MCF 10A (cell line): ENCODE measurements at regions not wholly inside any gene's neighbourhood (a gene's known extent, or its start where the extent isn't known, plus 50 kb on each side); places are given as distances from the start of the nearest gene placed in this dataset.
A peak's percentile ranks its signal among the peaks of the same experiment; 100 is the strongest.

ENCODE experiments used
- BruUV-seq: library from RNA; stranded (reverse); fragments of 400-500 nt; replicated peaks from 2 replicates; lab custom pipeline; 2021; lab: Mats Ljungman, UMichigan
- CTCF ChIA-PET: fragments of 300-600 bp; sonication (Branson Sonifier 250); formaldehyde crosslinking; extraction: SDS; loops from one replicate; lab custom pipeline; 2021; ENCODE audit warnings: antibody characterized with exemption, inconsistent platforms; lab: Yijun Ruan, JAX
- POLR2A ChIA-PET: fragments of 300-600, 350-650 bp; sonication (Branson Sonifier 250); formaldehyde crosslinking; extraction: SDS; loops from one replicate; lab custom pipeline; 2020; ENCODE audit warnings: antibody characterized with exemption, inconsistent platforms; lab: Yijun Ruan, JAX
- DNase-seq: peaks from one replicate; pipeline ENCODE4 v3.0.0-alpha.2; 2018; ENCODE audit not compliant: unreplicated experiment
- H3K27ac Mint-ChIP-seq: one replicate; pipeline ENCODE4 v1.8.0; 2022; ENCODE audit warnings: mild to moderate bottlenecking, low read depth, mixed read lengths; ENCODE audit not compliant: unreplicated experiment
- H3K27me3 Mint-ChIP-seq: one replicate; pipeline ENCODE4 v1.8.0; 2022; ENCODE audit warnings: mixed read lengths; ENCODE audit not compliant: insufficient read depth, unreplicated experiment
- H3K36me3 Mint-ChIP-seq: one replicate; pipeline ENCODE4 v1.8.0; 2022; ENCODE audit warnings: mild to moderate bottlenecking, moderate library complexity, mixed read lengths; ENCODE audit not compliant: insufficient read depth, unreplicated experiment
- H3K4me1 Mint-ChIP-seq: one replicate; pipeline ENCODE4 v1.8.0; 2022; ENCODE audit warnings: mixed read lengths; ENCODE audit not compliant: insufficient read depth, unreplicated experiment
- H3K4me3 Mint-ChIP-seq: one replicate; pipeline ENCODE4 v1.8.0; 2022; ENCODE audit warnings: mild to moderate bottlenecking, moderate library complexity, mixed read lengths; ENCODE audit not compliant: unreplicated experiment
- H3K9me3 Mint-ChIP-seq: one replicate; pipeline ENCODE4 v1.8.0; 2022; ENCODE audit warnings: mixed read lengths; ENCODE audit not compliant: unreplicated experiment
- intact Hi-C: fragments of 100-400 bp; cut with micrococcal nuclease; formaldehyde crosslinking; loops from 2 replicates; pipeline ENCODE4 v1.14.1; 2022
- TF ChIP-seq, protein P1 (sequence below): fragments of 200-600 bp; IDR thresholded peaks from one replicate; pipeline ENCODE4 v1.8.0; 2022; ENCODE audit warnings: antibody characterized with exemption, mild to moderate bottlenecking; ENCODE audit not compliant: unreplicated experiment

DNA sequence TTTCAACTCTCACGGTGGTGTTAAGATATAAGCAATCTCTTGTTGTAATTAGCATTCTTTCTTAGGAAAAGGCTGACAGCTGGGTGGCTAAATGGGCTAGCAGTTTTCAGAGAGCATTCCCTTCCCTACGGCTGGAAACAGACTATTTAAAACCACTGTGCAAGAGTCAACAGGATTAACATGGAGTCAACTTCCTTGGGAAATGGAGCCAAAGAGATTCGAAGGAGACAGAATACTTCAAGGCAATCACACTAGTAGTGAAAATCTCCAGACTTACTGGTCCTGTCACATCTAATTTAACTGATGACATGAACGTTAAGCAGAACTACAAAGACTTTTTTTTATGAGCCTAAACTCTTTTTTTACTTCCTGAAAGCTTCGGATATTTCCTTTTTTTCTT is 453.3 kb upstream of the ITGA1 start:
- peaks cover 35% of the 10 kb centered on the region for H3K27me3 Mint-ChIP-seq
- intact Hi-C loops = no loop called here
- H3K4me1 Mint-ChIP-seq = no peaks in the 10 kb centered on the region
- POLR2A ChIA-PET = no interaction called here
- H3K36me3 Mint-ChIP-seq = no peaks in the 10 kb centered on the region
- CTCF ChIA-PET = no interaction called here
- TF ChIP-seq, protein P1, sequence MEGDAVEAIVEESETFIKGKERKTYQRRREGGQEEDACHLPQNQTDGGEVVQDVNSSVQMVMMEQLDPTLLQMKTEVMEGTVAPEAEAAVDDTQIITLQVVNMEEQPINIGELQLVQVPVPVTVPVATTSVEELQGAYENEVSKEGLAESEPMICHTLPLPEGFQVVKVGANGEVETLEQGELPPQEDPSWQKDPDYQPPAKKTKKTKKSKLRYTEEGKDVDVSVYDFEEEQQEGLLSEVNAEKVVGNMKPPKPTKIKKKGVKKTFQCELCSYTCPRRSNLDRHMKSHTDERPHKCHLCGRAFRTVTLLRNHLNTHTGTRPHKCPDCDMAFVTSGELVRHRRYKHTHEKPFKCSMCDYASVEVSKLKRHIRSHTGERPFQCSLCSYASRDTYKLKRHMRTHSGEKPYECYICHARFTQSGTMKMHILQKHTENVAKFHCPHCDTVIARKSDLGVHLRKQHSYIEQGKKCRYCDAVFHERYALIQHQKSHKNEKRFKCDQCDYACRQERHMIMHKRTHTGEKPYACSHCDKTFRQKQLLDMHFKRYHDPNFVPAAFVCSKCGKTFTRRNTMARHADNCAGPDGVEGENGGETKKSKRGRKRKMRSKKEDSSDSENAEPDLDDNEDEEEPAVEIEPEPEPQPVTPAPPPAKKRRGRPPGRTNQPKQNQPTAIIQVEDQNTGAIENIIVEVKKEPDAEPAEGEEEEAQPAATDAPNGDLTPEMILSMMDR = no peak
- H3K9me3 Mint-ChIP-seq = no peaks in the 10 kb centered on the region
- DNase-seq = no peak
- BruUV-seq = no TSS peak
- H3K4me3 Mint-ChIP-seq = no peak overlapping the region
- no peak overlapping the region for H3K27ac Mint-ChIP-seq

DNA sequence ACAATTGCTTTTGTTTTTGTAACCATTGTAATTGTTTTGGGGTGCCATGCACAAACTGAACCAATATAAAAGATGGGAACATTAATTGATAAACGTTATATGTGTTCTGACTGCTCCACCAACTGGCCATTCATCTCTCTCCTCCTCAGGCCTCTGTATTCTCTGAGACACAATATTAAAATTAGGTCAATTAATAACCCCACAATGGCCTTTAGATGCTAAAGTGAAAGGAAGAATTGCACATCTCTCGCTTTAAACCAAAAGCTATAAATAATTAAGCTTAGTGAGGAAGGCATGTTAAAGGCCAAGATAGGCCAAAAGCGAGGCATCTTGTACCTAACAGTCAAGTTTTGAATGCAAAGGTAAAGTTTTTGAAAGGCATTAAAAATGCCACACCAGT is 448.4 kb upstream of the ITGA1 start:
- ChIA-PET CTCF (interaction anchor here (0.7 kb wide), 1 partner anchor 243 kb away, joined by 3 read pairs; no protein-coding TSS in a partner anchor), POLR2A (no interaction called here)
- no peak for DNase-seq
- Mint-ChIP-seq H3K27me3 (no peaks in the 10 kb centered on the region), H3K4me3 (no peak overlapping the region), H3K36me3 (no peaks in the 10 kb centered on the region), H3K27ac (no peak overlapping the region), H3K4me1 (no peaks in the 10 kb centered on the region), H3K9me3 (no peaks in the 10 kb centered on the region)
- TF ChIP-seq, protein P1 = no peak
- no TSS peak for BruUV-seq
- intact Hi-C loops = no loop called here

DNA sequence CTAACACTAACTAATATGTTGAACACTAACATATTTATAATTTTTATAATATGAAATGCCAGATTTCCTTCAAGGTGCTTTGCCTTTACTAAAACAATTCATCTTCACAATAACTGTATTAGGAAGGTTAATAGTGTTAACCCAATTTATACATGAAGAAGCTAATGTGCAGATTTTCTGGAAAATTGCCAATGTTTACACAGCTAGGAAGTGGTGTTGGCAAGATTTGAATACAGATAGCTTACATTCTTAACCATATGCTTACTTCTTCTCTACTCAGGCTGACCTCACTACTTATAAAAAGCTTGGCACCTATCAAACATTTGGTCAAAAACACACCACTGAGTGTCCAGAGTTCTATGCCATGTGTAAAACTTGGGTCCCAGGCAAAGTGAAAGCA is 445.4 kb upstream of the ITGA1 start:
- H3K27ac Mint-ChIP-seq = no peak overlapping the region
- intact Hi-C loops = no loop called here
- no peaks in the 10 kb centered on the region for H3K4me1 Mint-ChIP-seq

DNA sequence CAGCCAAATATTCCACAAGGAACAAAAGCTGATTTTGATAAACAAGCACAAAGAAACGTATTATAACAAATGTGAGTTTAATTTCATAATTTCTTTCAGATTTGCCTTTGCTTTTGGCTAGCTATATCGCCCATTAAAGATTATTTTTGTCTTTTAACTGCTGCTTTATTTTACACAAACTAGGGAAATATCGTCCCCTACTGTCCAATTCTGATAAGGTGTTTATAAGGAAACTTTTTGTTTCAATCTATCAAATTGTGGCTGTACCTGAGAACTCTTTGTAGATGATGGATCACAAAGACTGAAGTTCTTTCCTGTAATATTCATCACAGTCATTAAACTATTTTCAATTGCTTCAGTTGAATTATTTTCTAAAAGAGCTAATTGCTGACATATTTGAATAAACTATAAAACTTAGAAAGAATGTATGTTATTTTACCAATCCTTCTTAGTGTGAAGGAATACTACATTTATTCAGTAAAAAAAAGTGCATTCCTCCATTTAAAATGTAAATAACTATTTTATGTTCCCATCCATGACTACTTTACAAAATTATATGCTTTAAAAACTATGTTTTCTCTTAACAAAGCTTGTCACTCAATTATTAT is 431.3 kb upstream of the ITGA1 start:
- Mint-ChIP-seq H3K4me3 (no peak overlapping the region), H3K27me3 (peaks cover 49% of the 10 kb centered on the region), H3K4me1 (no peaks in the 10 kb centered on the region), H3K9me3 (no peaks in the 10 kb centered on the region), H3K36me3 (no peaks in the 10 kb centered on the region), H3K27ac (no peak overlapping the region)
- intact Hi-C loops = loop anchor here (1.0 to 10.0 kb wide), 3 partner anchors 208 to 1397 kb away; no protein-coding TSS in a partner anchor
- TF ChIP-seq, protein P1 = peak; percentile 72
- DNase-seq = peak; percentile 31
- POLR2A ChIA-PET = no interaction called here
- BruUV-seq = no TSS peak
- CTCF ChIA-PET = interaction anchor here (0.6 to 1.7 kb wide), 6 partner anchors 8 to 1398 kb away, joined by 3 to 5 read pairs (median 4); no protein-coding TSS in a partner anchor

More for the DNA sequence above, 445.4 kb upstream of the ITGA1 start:
- TF ChIP-seq, protein P1 = no peak
- BruUV-seq = no TSS peak
- Mint-ChIP-seq H3K4me3 (no peak overlapping the region), H3K27me3 (no peaks in the 10 kb centered on the region), H3K9me3 (no peaks in the 10 kb centered on the region), H3K36me3 (no peaks in the 10 kb centered on the region)
- ChIA-PET POLR2A (interaction anchor here (0.6 kb wide), 1 partner anchor 745 kb away, joined by 4 read pairs; no protein-coding TSS in a partner anchor), CTCF (no interaction called here)
- DNase-seq = no peak
